H1 (cell line): ENCODE measurements at regions not wholly inside any gene's neighbourhood (a gene's known extent, or its start where the extent isn't known, plus 50 kb on each side); places are given as distances from the start of the nearest gene placed in this dataset.

Experiments used
- ATF2 ChIP-seq: IDR thresholded peaks from 2 replicates; pipeline ENCODE4 v1.6.1; 2012; ENCODE audit warnings: low read length, inconsistent platforms
- POLR2A ChIP-seq, 2 experiments: IDR thresholded peaks; 1 replicate in 1 of 2; 2 replicates in 1 of 2; pipeline ENCODE4 v1.6.1; 2011; ENCODE audit warnings: low read depth in 2 of 2, low read length in 2 of 2, mild to moderate bottlenecking in 2 of 2; ENCODE audit errors: control extremely low read depth in 1 of 2
- RFX5 ChIP-seq: IDR thresholded peaks from 2 replicates; pipeline ENCODE4 v1.6.1; 2011; ENCODE audit warnings: low read depth, low read length, improper control_type of control experiment, borderline replicate concordance

GRCh38 chr12:90048918-90049317, 340.3 kb upstream of the ATP2B1 start (continued):
- no peak for TF ChIP-seq ATF2
- no peak for TF ChIP-seq RFX5
- no peak for TF ChIP-seq POLR2A (IDR thresholded peaks at IDR 0.05; ENCODE audit: control extremely low read depth in 1 of 2, low read depth in 2 of 2, low read length in 2 of 2)
